Endothelial cell (in vitro differentiated cells): ENCODE measurements at regions not wholly inside any gene's neighbourhood (a gene's known extent, or its start where the extent isn't known, plus 50 kb on each side); places are given as distances from the start of the nearest gene placed in this dataset.

ENCODE experiments used
- DNase-seq: peaks from one replicate; pipeline ENCODE4 v3.0.0; 2021; ENCODE audit warnings: low spot score
- H3K27ac Mint-ChIP-seq: one replicate; pipeline ENCODE4 v1.8.0; 2021; ENCODE audit warnings: mixed read lengths, inconsistent platforms; ENCODE audit not compliant: unreplicated experiment
- H3K27me3 Mint-ChIP-seq: one replicate; pipeline ENCODE4 v1.8.0; 2021; ENCODE audit warnings: mild to moderate bottlenecking, moderate library complexity, mixed read lengths, inconsistent platforms; ENCODE audit not compliant: unreplicated experiment
- H3K36me3 Mint-ChIP-seq: one replicate; pipeline ENCODE4 v1.8.0; 2021; ENCODE audit warnings: mild to moderate bottlenecking, low read depth, mixed read lengths, inconsistent platforms; ENCODE audit not compliant: unreplicated experiment
- H3K4me1 Mint-ChIP-seq: one replicate; pipeline ENCODE4 v1.8.0; 2021; ENCODE audit warnings: mild to moderate bottlenecking, mixed read lengths, inconsistent platforms; ENCODE audit not compliant: unreplicated experiment
- H3K4me3 Mint-ChIP-seq: one replicate; pipeline ENCODE4 v1.8.0; 2021; ENCODE audit warnings: mild to moderate bottlenecking, mixed read lengths, inconsistent platforms; ENCODE audit not compliant: unreplicated experiment
- H3K9me3 Mint-ChIP-seq: one replicate; pipeline ENCODE4 v1.8.0; 2021; ENCODE audit warnings: mixed read lengths, inconsistent platforms; ENCODE audit not compliant: unreplicated experiment
- CTCF ChIP-seq: fragments of 200-600 bp; sonication (generic); IDR thresholded peaks from one replicate; pipeline ENCODE4 v1.5.0; 2021; ENCODE audit warnings: antibody characterized with exemption; ENCODE audit not compliant: unreplicated experiment

GRCh38 chr16:65537336-65537735, 415.5 kb upstream of the CDH11 start:
- Mint-ChIP-seq H3K9me3 (no peaks in the 10 kb centered on the region), H3K27ac (no peak overlapping the region), H3K36me3 (no peaks in the 10 kb centered on the region), H3K27me3 (peaks cover 2% of the 10 kb centered on the region), H3K4me3 (no peak overlapping the region), H3K4me1 (peaks cover 3% of the 10 kb centered on the region)
- DNase-seq = no peak
- no peak for TF ChIP-seq CTCF

GRCh38 chr16:65534121-65534528, 412.3 kb upstream of the CDH11 start:
- no peak overlapping the region for H3K4me3 Mint-ChIP-seq
- peaks cover 3% of the 10 kb centered on the region for H3K4me1 Mint-ChIP-seq
- no peak overlapping the region for H3K27ac Mint-ChIP-seq
- peaks cover 2% of the 10 kb centered on the region for H3K27me3 Mint-ChIP-seq
- no peaks in the 10 kb centered on the region for H3K9me3 Mint-ChIP-seq
- no peak for TF ChIP-seq CTCF
- DNase-seq = no peak
- H3K36me3 Mint-ChIP-seq = no peaks in the 10 kb centered on the region

- no peak for TF ChIP-seq CTCF
- H3K4me3 Mint-ChIP-seq = no peak overlapping the region
- H3K27me3 Mint-ChIP-seq = peaks cover 2% of the 10 kb centered on the region
- H3K36me3 Mint-ChIP-seq = no peaks in the 10 kb centered on the region
- no peaks in the 10 kb centered on the region for H3K9me3 Mint-ChIP-seq
- no peaks in the 10 kb centered on the region for H3K4me1 Mint-ChIP-seq
- no peak overlapping the region for H3K27ac Mint-ChIP-seq
- no peak for DNase-seq
These were observed 411.0 kb upstream of the CDH11 start for GRCh38 chr16:65532846-65533245.

- Mint-ChIP-seq H3K27ac (no peak overlapping the region), H3K9me3 (no peaks in the 10 kb centered on the region), H3K4me1 (no peaks in the 10 kb centered on the region), H3K27me3 (peaks cover 2% of the 10 kb centered on the region), H3K36me3 (no peaks in the 10 kb centered on the region), H3K4me3 (no peak overlapping the region)
- no peak for DNase-seq
- no peak for TF ChIP-seq CTCF
These were observed 410.4 kb upstream of the CDH11 start for GRCh38 chr16:65532258-65532657.

GRCh38 chr16:65531475-65531874, 409.6 kb upstream of the CDH11 start:
- Mint-ChIP-seq H3K4me3 (no peak overlapping the region), H3K27ac (no peak overlapping the region), H3K4me1 (no peaks in the 10 kb centered on the region), H3K9me3 (no peaks in the 10 kb centered on the region), H3K36me3 (no peaks in the 10 kb centered on the region), H3K27me3 (peaks cover 2% of the 10 kb centered on the region)
- TF ChIP-seq CTCF = no peak
- DNase-seq = no peak
